ENCODE measurements at regions not wholly inside any gene's neighbourhood (a gene's known extent, or its start where the extent isn't known, plus 50 kb on each side); places are given as distances from the start of the nearest gene placed in this dataset.
"Not testable (repeated sequence)": the region's sequence is repeated elsewhere in the genome, so short reads cannot be mapped to it uniquely, and the experiment has no call there.

DNA sequence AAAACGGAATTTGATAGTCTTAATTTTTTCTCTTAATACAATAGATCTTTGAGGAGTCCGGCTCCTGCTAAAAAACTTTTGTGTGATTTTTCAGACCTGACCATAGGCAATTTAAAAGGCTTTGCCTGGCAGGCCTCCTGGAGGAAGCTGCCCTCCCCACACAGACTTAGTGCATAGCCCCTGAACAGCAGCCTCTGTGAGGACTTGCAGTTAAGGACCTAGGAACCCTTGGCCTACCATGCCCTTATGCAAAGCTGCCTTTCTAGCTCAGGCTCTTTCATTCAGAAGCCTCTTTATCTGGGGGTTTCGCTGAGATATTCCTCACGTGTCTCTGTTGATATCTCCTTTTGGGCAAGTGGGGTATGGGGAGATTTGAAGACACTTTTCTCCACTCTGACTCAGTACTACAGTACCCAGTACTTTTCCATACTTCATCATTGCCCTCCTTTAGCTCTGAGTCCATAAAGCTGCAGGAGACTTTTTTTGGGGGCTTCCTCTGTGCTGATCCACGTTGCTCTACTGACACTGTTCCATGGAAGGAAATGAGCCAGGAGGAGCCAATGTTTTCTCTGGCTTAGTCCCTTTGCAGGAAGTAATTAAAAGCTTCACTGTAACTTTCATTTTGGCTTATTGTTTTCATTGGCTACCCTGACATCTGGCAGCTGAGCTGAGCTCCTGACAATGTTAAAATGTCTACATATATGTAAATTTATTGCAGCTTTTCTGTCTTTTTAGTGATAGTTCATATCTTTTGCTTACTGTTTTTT is 283.1 kb downstream of the TDRD3 start:
- TF ChIP-seq, protein P1, sequence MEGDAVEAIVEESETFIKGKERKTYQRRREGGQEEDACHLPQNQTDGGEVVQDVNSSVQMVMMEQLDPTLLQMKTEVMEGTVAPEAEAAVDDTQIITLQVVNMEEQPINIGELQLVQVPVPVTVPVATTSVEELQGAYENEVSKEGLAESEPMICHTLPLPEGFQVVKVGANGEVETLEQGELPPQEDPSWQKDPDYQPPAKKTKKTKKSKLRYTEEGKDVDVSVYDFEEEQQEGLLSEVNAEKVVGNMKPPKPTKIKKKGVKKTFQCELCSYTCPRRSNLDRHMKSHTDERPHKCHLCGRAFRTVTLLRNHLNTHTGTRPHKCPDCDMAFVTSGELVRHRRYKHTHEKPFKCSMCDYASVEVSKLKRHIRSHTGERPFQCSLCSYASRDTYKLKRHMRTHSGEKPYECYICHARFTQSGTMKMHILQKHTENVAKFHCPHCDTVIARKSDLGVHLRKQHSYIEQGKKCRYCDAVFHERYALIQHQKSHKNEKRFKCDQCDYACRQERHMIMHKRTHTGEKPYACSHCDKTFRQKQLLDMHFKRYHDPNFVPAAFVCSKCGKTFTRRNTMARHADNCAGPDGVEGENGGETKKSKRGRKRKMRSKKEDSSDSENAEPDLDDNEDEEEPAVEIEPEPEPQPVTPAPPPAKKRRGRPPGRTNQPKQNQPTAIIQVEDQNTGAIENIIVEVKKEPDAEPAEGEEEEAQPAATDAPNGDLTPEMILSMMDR (IDR thresholded peaks at IDR 0.05; ENCODE audit: low read depth, low read length, missing control alignments), result no peak
- no peak for DNase-seq (ENCODE audit: low read depth)
- no peak overlapping the region for H3K4me3 ChIP-seq (ENCODE audit: low read depth, low read length)

DNA sequence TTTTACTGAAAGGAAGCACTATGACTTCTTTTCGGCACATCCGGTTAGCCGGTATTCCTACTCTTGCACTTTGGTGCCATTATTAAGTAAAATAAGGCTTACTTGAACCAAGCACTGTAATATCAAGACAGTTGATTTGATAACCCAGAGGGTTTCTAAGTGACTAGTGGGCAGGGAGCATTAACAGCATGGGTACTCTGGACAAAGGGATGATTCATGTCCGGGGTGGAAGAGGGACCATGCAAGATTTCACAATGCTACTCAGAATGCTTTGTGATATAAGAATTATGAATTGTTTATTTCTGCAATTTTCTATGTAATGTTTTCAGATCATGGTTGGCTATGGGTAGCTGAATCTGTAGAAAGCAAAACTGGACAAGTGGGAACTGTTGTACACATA is 282.1 kb downstream of the TDRD3 start:
- H3K4me3 ChIP-seq (ENCODE audit: low read depth, low read length), result no peak overlapping the region
- TF ChIP-seq, protein P1 (IDR thresholded peaks at IDR 0.05; ENCODE audit: low read depth, low read length, missing control alignments), result no peak
- no peak for DNase-seq (ENCODE audit: low read depth)

DNA sequence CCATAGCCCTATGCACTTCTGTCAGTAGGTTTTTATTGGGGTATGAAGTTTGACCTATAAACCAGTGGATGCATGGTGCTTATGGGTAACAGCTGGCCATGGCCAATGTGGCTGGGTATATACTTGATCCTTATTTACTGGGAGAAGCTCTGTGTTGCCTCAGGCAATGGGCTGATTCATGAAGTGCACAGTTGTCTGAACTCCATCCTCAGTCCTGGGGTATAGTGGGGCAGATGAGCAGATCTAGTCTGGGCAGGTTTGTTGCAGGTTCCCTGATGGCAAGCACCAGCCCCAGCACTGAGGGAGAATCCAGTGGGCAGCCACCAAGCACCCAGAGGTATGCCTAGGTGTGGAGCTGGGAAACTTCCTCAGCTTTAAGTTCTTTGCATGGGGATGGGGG is 274.4 kb downstream of the TDRD3 start:
- no peak for DNase-seq (ENCODE audit: low read depth)
- TF ChIP-seq, protein P1 (IDR thresholded peaks at IDR 0.05; ENCODE audit: low read depth, low read length, missing control alignments), result no peak
- H3K4me3 ChIP-seq (ENCODE audit: low read depth, low read length), result no peak overlapping the region

DNA sequence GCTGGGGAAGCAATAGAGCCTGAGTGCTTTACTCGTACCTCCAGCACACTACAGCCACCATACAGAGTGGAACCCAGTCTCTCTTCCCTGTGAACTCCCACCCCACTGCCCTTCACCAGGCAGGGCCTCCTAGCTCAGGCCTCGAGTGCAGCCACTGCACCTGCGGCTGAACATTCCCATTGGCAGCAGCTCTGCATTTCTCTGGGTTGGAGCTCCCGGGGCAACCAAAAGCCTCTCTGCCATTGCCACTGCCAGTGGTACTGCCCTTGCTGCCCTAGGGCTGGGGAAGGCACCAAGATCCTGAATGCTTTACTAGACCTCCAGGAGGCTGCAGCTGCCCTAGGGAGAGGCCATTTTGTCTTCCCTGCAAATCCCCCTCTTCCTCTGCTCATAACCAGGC is 266.8 kb downstream of the TDRD3 start:
- no peak for DNase-seq (ENCODE audit: low read depth)
- TF ChIP-seq, protein P1 (IDR thresholded peaks at IDR 0.05; ENCODE audit: low read depth, low read length, missing control alignments), result no peak
- no peak overlapping the region for H3K4me3 ChIP-seq (ENCODE audit: low read depth, low read length)

DNA sequence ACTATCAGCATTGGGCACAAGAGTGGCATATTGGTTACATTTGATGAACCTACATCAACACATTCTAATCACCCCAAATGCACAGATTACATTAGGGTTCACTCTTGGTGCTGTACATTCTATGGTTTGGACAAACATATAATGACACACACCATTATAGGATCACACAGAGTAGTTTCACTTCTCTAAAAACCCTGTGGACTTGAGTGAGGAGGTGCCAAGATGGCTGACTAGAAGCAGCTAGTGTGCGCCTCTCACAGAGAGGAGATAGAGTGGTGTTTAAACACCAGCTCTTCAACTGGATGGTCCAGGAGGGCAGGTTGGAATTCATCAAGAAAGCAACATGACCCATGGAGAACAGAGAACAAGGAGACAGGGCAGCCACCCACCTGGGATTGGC is 265.6 kb downstream of the TDRD3 start:
- TF ChIP-seq, protein P1 (IDR thresholded peaks at IDR 0.05; ENCODE audit: low read depth, low read length, missing control alignments), result no peak
- no peak for DNase-seq (ENCODE audit: low read depth)
- H3K4me3 ChIP-seq (ENCODE audit: low read depth, low read length), result no peak overlapping the region

DNA sequence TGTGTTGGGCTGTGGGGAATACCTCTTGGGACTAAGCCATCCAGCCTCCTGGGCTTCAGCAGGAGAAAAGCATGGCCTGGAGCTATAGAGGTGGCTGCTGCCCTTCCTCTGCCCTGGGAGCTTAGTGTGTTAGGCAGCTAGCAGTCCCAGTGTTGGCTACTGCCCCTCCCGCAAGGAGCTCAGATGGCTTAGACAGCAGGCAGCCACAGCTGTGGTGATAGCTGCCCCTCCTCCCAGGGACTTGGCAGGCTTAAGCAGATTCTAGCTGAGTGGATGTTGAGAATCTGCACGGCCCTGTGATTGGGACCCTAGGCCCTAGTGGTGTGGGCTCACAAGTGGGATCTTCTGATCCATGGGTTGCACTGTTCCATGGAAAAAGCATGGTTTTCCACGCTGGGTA is 264.5 kb downstream of the TDRD3 start:
- TF ChIP-seq, protein P1 (IDR thresholded peaks at IDR 0.05; ENCODE audit: low read depth, low read length, missing control alignments), result no peak
- H3K4me3 ChIP-seq (ENCODE audit: low read depth, low read length), result no peak overlapping the region
- no peak for DNase-seq (ENCODE audit: low read depth)

DNA sequence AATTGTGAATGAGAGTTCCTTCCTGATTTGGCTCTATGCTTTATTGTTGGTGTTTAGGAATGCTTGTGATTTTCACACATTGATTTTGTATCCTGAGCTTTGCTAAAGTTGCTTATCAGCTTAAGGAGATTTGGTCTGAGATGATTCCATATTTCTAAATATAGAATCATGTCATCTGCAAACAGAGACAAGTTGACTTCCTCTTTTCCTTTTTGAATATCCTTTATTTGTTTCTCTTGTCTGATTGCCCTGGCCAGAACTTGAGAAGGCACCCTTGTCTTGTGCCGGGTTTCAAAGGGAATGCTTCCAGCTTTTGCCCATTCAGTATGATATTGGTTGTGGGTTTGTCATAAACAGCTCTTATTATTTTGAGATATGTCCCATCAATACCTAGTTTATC is 260.6 kb downstream of the TDRD3 start:
- H3K4me3 ChIP-seq (ENCODE audit: low read depth, low read length); DNase-seq (ENCODE audit: low read depth): not testable (repeated sequence)
